ENCODE measurements at regions not wholly inside any gene's neighbourhood (a gene's known extent, or its start where the extent isn't known, plus 50 kb on each side); places are given as distances from the start of the nearest gene placed in this dataset.

GRCh38 chr9:87140142-87140541 lies 192.8 kb upstream of the GAS1 start:
- DNase-seq (ENCODE audit: low read depth), result no peak
- H3K4me3 ChIP-seq (ENCODE audit: low read depth, low read length), result no peak overlapping the region
- no peak for TF ChIP-seq CTCF (IDR thresholded peaks at IDR 0.05; ENCODE audit: control insufficient read depth, extremely low read depth, insufficient read depth)

DNA sequence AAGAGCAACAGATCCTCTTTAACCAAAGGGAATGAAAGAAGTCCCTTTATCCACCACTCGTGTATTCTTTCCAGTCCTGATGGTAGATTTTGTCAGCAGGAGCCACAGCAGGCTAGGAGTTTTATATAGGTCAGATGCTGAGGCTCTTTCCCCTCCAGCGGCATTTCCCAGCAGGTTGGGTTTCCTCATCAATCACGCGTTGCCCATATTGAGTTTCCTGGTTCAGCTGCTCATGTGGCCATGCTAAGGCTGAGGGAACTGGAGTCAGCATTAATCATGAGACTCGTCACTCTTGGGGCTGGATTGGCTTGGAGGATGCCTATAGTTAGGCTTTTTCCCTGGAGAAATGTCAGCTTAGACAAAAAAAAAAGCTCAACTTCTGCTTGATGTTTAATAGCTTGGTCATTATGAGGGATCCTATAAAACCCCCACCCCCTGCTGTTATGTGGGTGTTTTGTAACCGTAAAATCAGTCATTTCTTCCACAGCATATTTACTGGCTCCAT lies 193.4 kb upstream of the GAS1 start:
- no peak overlapping the region for H3K4me3 ChIP-seq (ENCODE audit: low read depth, low read length)
- DNase-seq (ENCODE audit: low read depth), result no peak
- no peak for TF ChIP-seq CTCF (IDR thresholded peaks at IDR 0.05; ENCODE audit: control insufficient read depth, extremely low read depth, insufficient read depth)

DNA sequence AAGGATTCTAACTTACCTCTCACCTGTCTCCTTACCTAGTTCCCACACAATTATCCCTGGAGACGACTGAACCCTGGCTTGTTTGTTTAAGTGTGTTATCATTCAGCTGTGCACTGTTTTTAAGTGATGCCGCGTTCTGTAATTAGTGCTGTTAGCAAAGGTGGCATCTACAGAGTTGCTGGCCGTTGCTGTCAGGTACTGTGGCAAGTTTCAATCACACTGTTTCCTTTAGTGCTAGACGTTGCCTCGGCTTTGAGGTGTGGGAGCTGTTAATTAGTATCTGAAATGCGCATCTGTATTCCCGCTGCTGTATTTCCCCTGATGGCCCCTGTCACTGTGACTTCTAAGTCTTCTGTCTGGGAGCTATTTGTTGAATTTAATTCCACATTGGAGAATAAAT lies 193.8 kb upstream of the GAS1 start:
- H3K4me3 ChIP-seq (ENCODE audit: low read depth, low read length), result no peak overlapping the region
- DNase-seq (ENCODE audit: low read depth), result no peak
- TF ChIP-seq CTCF (IDR thresholded peaks at IDR 0.05; ENCODE audit: control insufficient read depth, extremely low read depth, insufficient read depth), result no peak

DNA sequence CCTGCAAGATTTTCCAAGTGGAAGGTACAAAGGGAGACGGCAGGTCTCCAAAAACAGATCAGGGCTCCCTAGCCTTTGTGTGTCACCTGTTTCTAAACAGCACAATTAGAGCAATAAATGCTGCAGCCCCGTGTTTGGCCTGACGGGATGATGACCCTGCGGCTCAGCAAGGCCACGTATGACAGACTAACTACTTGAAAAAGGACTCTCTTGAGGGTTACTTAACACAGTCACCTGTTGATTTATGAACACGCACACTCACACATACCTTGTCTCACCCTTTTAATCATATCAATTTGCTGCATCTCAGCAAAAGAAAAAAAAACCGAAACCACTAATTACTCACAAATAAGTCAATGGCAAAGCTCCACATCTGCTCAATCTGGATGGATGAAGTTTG lies 199.6 kb upstream of the GAS1 start:
- no peak for TF ChIP-seq CTCF (IDR thresholded peaks at IDR 0.05; ENCODE audit: control insufficient read depth, extremely low read depth, insufficient read depth)
- no peak overlapping the region for H3K4me3 ChIP-seq (ENCODE audit: low read depth, low read length)
- DNase-seq (ENCODE audit: low read depth), result no peak

GRCh38 chr9:87147839-87148238 lies 200.5 kb upstream of the GAS1 start:
- H3K4me3 ChIP-seq (ENCODE audit: low read depth, low read length), result no peak overlapping the region
- TF ChIP-seq CTCF (IDR thresholded peaks at IDR 0.05; ENCODE audit: control insufficient read depth, extremely low read depth, insufficient read depth), result no peak
- DNase-seq (ENCODE audit: low read depth), result no peak

DNA sequence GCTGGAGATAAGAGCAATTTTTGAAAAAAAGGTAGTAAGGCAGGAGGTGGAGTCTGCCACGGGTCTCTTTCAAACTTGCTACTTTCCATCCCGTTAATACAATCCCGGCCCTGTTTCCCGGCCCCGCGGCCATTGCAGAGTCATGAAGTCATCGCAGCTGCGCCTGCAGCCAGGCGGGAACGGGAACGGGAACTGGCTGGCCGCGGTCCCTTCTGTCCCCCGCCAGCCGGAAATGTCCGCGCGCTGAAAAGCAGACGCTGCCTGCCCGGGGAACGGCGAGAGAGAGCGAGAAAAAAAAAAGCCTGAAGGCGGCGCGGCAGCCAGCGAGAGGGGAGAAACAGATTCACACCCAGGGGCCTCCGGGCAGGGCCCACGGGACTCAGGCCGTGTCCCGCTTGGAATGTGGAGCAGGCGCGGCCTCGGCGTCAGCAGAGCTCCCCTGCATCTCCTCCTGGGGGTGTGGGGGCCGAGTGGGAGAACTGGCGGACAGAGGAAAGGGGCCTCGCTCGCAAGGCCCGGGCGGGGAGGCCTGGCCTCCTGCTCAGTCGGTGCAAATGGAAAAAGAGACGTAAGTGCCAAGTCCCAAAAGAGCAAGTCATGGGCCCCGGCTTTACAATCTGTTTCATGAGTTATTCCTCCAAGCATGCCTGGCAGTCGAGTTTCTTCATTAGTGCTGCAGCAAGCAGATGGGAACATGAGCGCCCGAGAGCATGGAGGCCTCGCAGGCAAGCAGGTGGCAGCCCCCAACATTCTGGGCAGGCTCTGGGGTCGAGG lies 201.2 kb upstream of the GAS1 start:
- DNase-seq (ENCODE audit: low read depth), result no peak
- no peak overlapping the region for H3K4me3 ChIP-seq (ENCODE audit: low read depth, low read length)
- TF ChIP-seq CTCF (IDR thresholded peaks at IDR 0.05; ENCODE audit: control insufficient read depth, extremely low read depth, insufficient read depth), result no peak

GRCh38 chr9:87149799-87150198 lies 202.5 kb upstream of the GAS1 start:
- no peak overlapping the region for H3K4me3 ChIP-seq (ENCODE audit: low read depth, low read length)
- TF ChIP-seq CTCF (IDR thresholded peaks at IDR 0.05; ENCODE audit: control insufficient read depth, extremely low read depth, insufficient read depth), result no peak
- DNase-seq (ENCODE audit: low read depth), result no peak
